ENCODE measurements at regions not wholly inside any gene's neighbourhood (a gene's known extent, or its start where the extent isn't known, plus 50 kb on each side); places are given as distances from the start of the nearest gene placed in this dataset.

DNA sequence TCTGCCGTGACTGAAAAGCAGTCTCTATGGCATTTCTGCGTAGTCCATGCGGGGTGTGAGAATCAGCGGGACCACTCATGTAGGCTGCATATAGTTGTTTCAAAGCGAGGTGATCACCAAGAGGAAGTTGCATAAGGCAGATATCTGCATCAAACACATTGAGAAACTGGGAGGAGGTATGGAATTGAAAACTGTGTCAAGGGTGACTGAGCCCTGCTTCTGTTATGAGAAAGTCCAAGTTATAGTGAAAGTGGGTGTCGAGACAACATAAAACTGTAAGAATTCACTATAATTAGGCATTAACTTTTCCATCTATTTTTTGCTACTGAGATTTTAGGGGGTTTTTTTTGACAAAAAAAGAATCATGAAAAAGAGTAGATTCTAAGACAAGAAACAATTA, 109.3 kb downstream of the ZIC1 start:
- no peak for TF ChIP-seq POLR2A (IDR thresholded peaks at IDR 0.05; ENCODE audit: low read depth, low read length)
- peak; percentile 69 for TF ChIP-seq JUNB (IDR thresholded peaks at IDR 0.05)
- TF ChIP-seq ASH2L (IDR thresholded peaks at IDR 0.05; ENCODE audit: borderline replicate concordance, low read depth): no peak
- TF ChIP-seq, protein P1, sequence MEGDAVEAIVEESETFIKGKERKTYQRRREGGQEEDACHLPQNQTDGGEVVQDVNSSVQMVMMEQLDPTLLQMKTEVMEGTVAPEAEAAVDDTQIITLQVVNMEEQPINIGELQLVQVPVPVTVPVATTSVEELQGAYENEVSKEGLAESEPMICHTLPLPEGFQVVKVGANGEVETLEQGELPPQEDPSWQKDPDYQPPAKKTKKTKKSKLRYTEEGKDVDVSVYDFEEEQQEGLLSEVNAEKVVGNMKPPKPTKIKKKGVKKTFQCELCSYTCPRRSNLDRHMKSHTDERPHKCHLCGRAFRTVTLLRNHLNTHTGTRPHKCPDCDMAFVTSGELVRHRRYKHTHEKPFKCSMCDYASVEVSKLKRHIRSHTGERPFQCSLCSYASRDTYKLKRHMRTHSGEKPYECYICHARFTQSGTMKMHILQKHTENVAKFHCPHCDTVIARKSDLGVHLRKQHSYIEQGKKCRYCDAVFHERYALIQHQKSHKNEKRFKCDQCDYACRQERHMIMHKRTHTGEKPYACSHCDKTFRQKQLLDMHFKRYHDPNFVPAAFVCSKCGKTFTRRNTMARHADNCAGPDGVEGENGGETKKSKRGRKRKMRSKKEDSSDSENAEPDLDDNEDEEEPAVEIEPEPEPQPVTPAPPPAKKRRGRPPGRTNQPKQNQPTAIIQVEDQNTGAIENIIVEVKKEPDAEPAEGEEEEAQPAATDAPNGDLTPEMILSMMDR (IDR thresholded peaks at IDR 0.05 in 2 of 3, conservative IDR thresholded peaks at IDR 0.05 in 1 of 3; ENCODE audit: control insufficient read depth in 2 of 3, extremely low read depth in 1 of 3, insufficient read depth in 1 of 3, low read depth in 3 of 3, low read length in 3 of 3): no peak
- TF ChIP-seq, protein P2, sequence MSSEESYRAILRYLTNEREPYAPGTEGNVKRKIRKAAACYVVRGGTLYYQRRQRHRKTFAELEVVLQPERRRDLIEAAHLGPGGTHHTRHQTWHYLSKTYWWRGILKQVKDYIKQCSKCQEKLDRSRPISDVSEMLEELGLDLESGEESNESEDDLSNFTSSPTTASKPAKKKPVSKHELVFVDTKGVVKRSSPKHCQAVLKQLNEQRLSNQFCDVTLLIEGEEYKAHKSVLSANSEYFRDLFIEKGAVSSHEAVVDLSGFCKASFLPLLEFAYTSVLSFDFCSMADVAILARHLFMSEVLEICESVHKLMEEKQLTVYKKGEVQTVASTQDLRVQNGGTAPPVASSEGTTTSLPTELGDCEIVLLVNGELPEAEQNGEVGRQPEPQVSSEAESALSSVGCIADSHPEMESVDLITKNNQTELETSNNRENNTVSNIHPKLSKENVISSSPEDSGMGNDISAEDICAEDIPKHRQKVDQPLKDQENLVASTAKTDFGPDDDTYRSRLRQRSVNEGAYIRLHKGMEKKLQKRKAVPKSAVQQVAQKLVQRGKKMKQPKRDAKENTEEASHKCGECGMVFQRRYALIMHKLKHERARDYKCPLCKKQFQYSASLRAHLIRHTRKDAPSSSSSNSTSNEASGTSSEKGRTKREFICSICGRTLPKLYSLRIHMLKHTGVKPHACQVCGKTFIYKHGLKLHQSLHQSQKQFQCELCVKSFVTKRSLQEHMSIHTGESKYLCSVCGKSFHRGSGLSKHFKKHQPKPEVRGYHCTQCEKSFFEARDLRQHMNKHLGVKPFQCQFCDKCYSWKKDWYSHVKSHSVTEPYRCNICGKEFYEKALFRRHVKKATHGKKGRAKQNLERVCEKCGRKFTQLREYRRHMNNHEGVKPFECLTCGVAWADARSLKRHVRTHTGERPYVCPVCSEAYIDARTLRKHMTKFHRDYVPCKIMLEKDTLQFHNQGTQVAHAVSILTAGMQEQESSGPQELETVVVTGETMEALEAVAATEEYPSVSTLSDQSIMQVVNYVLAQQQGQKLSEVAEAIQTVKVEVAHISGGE (CRISPR knock-in tag; IDR thresholded peaks at IDR 0.05): no peak
- no peak for TF ChIP-seq SIX5 (IDR thresholded peaks at IDR 0.05; ENCODE audit: low read depth, low read length, severe bottlenecking)
- TF ChIP-seq EED (IDR thresholded peaks at IDR 0.05; ENCODE audit: low read depth): no peak
- no peak for TF ChIP-seq NR2F1 (conservative IDR thresholded peaks at IDR 0.05)
- no peak for TF ChIP-seq SUZ12 (IDR thresholded peaks at IDR 0.05; ENCODE audit: unreplicated experiment)
- no peak for TF ChIP-seq MYC (IDR thresholded peaks at IDR 0.05; ENCODE audit: insufficient read depth, insufficient read length, insufficient replicate concordance, low read length, severe bottlenecking)
